Ishikawa (cell line): ENCODE measurements at regions not wholly inside any gene's neighbourhood (a gene's known extent, or its start where the extent isn't known, plus 50 kb on each side); places are given as distances from the start of the nearest gene placed in this dataset.

Experiments
- CEBPB ChIP-seq: IDR thresholded peaks from 2 replicates; pipeline ENCODE4 v1.6.1; 2012
- CREB1 ChIP-seq: IDR thresholded peaks from 2 replicates; pipeline ENCODE4 v1.6.1; 2012; ENCODE audit warnings: low read depth
- EGR1 ChIP-seq: IDR thresholded peaks from 2 replicates; pipeline ENCODE4 v1.6.1; 2012
- EP300 ChIP-seq: IDR thresholded peaks from 2 replicates; pipeline ENCODE4 v1.6.1; 2012; ENCODE audit warnings: borderline replicate concordance
- FOXM1 ChIP-seq: IDR thresholded peaks from 2 replicates; pipeline ENCODE4 v1.6.1; 2012; ENCODE audit warnings: low read depth, borderline replicate concordance
- NFIC ChIP-seq: IDR thresholded peaks from 2 replicates; pipeline ENCODE4 v1.6.1; 2012
- RAD21 ChIP-seq: IDR thresholded peaks from 2 replicates; pipeline ENCODE4 v1.6.1; 2012; ENCODE audit warnings: low read depth
- REST ChIP-seq: IDR thresholded peaks from 2 replicates; pipeline ENCODE4 v1.6.1; 2012; ENCODE audit warnings: low read depth, mild to moderate bottlenecking
- TAF1 ChIP-seq: IDR thresholded peaks from 2 replicates; pipeline ENCODE4 v1.6.1; 2012; ENCODE audit warnings: low read depth, mild to moderate bottlenecking
- TCF12 ChIP-seq: IDR thresholded peaks from 2 replicates; pipeline ENCODE4 v1.6.1; 2012; ENCODE audit warnings: low read depth
- TEAD4 ChIP-seq: IDR thresholded peaks from 2 replicates; pipeline ENCODE4 v1.6.1; 2012
- USF1 ChIP-seq: IDR thresholded peaks from 2 replicates; pipeline ENCODE4 v1.6.1; 2012
- YY1 ChIP-seq: IDR thresholded peaks from 2 replicates; pipeline ENCODE4 v1.6.1; 2012; ENCODE audit warnings: low read depth
- ZBTB7A ChIP-seq: IDR thresholded peaks from 2 replicates; pipeline ENCODE4 v1.6.1; 2012; ENCODE audit warnings: low read depth
- TF ChIP-seq, protein P1 (sequence below): IDR thresholded peaks from 2 replicates; pipeline ENCODE4 v1.6.1; 2012

- TF ChIP-seq TEAD4: no peak
- TF ChIP-seq USF1: no peak
- TF ChIP-seq REST: no peak
- no peak for TF ChIP-seq EP300
- no peak for TF ChIP-seq CREB1
- no peak for TF ChIP-seq YY1
- TF ChIP-seq NFIC: no peak
- no peak for TF ChIP-seq EGR1
- no peak for TF ChIP-seq FOXM1
- TF ChIP-seq CEBPB: no peak
- no peak for TF ChIP-seq ZBTB7A
- TF ChIP-seq RAD21: no peak
- no peak for TF ChIP-seq TCF12
Observed at GRCh38 chr7:98469088-98469487, 68.2 kb upstream of the BAIAP2L1 start.

DNA sequence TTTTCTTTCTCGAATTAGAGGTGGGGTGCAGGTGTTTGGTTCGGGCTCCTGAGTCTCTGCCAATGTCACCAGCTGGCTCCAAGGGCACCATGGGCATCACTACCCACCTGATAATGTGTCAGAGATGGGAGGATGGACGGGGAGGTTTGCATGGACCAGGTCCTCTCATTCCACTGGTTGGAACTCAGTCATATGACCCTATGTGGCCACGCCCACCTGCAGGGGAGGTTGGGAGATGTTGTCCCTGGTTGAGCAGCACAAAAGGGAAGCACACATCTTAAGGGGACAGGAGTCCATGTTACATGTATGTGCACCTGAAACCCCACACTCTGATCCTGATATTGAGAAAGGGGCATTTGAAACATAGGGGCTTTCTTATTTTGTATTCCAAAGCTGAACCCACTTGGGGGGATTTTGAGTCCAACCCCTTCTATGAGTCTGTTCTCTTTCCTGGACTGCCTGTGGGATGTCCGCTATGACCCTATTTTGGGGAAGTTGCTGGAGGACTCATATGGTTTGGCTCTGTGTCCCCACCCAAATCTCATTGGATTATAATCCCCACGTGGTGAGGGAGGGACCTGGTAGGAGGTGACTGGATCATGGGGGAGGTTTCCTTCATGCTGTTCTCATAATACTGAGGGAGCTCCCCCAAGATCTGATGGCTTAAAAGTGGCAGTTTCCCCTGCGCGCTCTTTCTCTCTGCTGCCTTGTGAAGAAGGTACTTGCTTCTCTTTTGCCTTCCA is 66.9 kb upstream of the BAIAP2L1 start:
- TF ChIP-seq RAD21 (no peak), EGR1 (no peak), ZBTB7A (no peak), USF1 (peak; percentile 81), NFIC (no peak), CREB1 (no peak)

DNA sequence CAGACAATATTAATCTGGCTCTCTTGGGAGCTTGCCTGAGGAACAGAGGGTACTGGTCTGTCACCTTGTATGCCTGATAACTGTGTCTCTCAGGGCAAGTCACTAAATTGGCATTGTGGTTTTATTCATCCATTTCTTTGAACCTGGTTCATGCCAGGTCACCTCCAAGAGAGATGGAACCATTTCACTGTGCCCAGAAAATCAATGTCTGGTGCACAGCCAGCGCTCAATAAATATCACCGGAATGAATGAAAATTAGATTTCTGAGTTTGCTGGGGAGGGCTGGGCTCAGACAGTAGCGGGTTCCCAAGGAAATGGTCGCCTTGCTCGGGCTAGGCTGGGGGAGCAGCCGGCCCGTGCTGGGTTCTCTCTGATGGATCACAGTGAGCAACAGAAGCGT is 64.1 kb upstream of the BAIAP2L1 start:
- no peak for TF ChIP-seq TAF1
- TF ChIP-seq CEBPB: no peak
- TF ChIP-seq FOXM1: no peak
- no peak for TF ChIP-seq EGR1
- TF ChIP-seq EP300: no peak
- TF ChIP-seq RAD21: no peak
- TF ChIP-seq CREB1: no peak
- no peak for TF ChIP-seq YY1

DNA sequence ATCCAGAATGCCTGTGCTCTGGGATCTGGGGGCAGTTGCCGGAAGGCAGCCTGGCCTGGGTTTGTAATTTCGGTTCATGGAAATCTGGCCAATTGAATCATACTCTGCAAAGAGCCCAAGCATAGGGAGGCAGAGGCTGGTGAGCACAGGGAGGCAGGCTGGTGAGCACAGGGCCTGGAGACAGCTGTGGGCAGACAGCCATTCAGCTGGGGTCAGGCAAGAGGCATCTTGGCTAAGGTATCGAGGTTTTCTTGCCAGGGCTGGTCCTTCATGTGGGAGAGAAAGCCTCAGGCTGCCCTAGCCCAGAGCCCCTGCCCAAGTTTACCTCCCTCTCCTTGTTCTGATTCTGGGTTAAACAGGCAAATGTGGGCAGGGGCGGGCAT is 63.7 kb upstream of the BAIAP2L1 start:
- TF ChIP-seq NFIC: no peak
- TF ChIP-seq ZBTB7A: no peak
- TF ChIP-seq CREB1: no peak
- TF ChIP-seq, protein P1, sequence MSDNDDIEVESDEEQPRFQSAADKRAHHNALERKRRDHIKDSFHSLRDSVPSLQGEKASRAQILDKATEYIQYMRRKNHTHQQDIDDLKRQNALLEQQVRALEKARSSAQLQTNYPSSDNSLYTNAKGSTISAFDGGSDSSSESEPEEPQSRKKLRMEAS: no peak
- TF ChIP-seq RAD21: no peak
- no peak for TF ChIP-seq TEAD4

DNA sequence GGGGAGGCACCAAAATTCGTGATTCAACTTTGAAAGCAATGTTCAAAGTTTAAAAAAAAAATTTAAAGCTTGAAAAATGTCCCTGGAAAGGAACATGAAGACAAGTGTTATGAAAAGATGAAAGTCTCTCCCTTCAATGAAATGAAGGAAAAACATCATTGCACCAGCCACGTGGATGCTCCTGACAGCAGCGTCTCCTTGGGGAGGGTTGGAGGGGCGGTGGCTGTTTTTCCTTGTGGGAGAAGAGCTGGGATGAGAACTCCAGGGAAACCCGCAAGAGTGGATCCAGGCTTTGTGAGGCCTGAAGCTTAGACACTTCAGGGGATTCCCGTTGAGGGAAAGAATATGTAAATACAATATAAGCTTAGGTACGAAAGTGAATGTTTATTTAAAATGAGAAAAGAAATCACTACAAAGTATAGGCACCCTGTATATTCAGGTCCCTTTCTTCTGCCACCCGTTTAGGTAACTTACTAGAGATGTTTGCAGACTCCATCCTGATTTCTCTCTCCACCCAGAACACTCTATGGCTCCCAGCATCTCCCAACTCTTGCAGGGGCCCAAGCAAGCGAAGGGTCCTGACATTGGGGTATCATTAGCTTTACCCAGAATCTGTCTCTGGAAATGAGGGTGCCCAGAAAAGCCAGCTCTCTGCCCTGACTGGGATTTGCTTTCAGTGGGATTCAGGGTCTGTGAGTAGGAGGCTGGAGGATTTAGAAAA is 63.1 kb upstream of the BAIAP2L1 start:
- no peak for TF ChIP-seq EGR1
- TF ChIP-seq CREB1: no peak
- TF ChIP-seq REST: no peak
- TF ChIP-seq TEAD4: no peak
- TF ChIP-seq USF1: no peak
- TF ChIP-seq, protein P1: no peak
- no peak for TF ChIP-seq EP300
- no peak for TF ChIP-seq ZBTB7A
- no peak for TF ChIP-seq FOXM1
- TF ChIP-seq YY1: no peak
- TF ChIP-seq TCF12: no peak
- no peak for TF ChIP-seq RAD21
- TF ChIP-seq TAF1: no peak
- no peak for TF ChIP-seq CEBPB
- TF ChIP-seq NFIC: no peak
